Stomach (tissue), 8 donors: ENCODE measurements at regions not wholly inside any gene's neighbourhood (a gene's known extent, or its start where the extent isn't known, plus 50 kb on each side); places are given as distances from the start of the nearest gene placed in this dataset.

Experiments used
- DNase-seq, 2 donors: peaks; one replicate each; pipeline versions ENCODE4 v3.0.0 to v3.0.0-alpha.2; 2013 to 2019
- H3K27ac ChIP-seq, 5 donors: fragments of 200-600 bp in 4 of 5; sonication (generic) in 4 of 5; one replicate each; pipeline ENCODE4 v1.5.1; 2013 to 2019; ENCODE audit warnings: mild to moderate bottlenecking in 1 of 5, moderate library complexity in 1 of 5
- H3K27me3 ChIP-seq, 3 donors: fragments of 200-600 bp; sonication (generic); one replicate each; pipeline ENCODE4 v1.5.1; 2017 to 2019; ENCODE audit warnings: mixed run types in 1 of 3
- H3K36me3 ChIP-seq, 4 donors: fragments of 200-600 bp; sonication (generic); 1 replicate in 3 of 4; 2 replicates in 1 of 4; pipeline ENCODE4 v1.5.1; 2016 to 2019
- H3K4me1 ChIP-seq, 4 donors: fragments of 200-600 bp; sonication (generic); one replicate each; pipeline ENCODE4 v1.5.1; 2016 to 2019
- H3K4me3 ChIP-seq, 4 donors: fragments of 200-600 bp; sonication (generic) in 3 of 4; one replicate each; pipeline ENCODE4 v1.5.1; 2016 to 2019; ENCODE audit warnings: mild to moderate bottlenecking in 1 of 4
- H3K9me3 ChIP-seq, 4 donors: fragments of 200-600 bp; sonication (generic); one replicate each; pipeline ENCODE4 v1.5.1; 2016 to 2019
- CTCF ChIP-seq, 7 experiments: fragments of 450-650 bp in 4 of 7; fragments of 200-600 bp in 3 of 7; sonication (generic) in 3 of 7; IDR thresholded peaks; one replicate each; pipeline ENCODE4 v1.5.1; 2016 to 2019; ENCODE audit warnings: antibody characterized with exemption in 7 of 7, control low read depth in 2 of 7, mild to moderate bottlenecking in 1 of 7
- EP300 ChIP-seq: sonication (generic); formaldehyde crosslinking; IDR thresholded peaks from one replicate; pipeline ENCODE4 v1.6.1; 2017; ENCODE audit warnings: antibody characterized with exemption
- POLR2A ChIP-seq, 4 donors: fragments of 450-650 bp; IDR thresholded peaks; one replicate each; pipeline ENCODE4 v1.6.1; 2016; ENCODE audit warnings: antibody characterized with exemption in 4 of 4, control low read depth in 2 of 4, mild to moderate bottlenecking in 1 of 4, moderate library complexity in 1 of 4
- POLR2AphosphoS5 ChIP-seq, 3 donors: sonication (generic); formaldehyde crosslinking; IDR thresholded peaks; one replicate each; pipeline ENCODE4 v1.6.1; 2016; ENCODE audit warnings: antibody characterized with exemption in 3 of 3
- WGBS, 5 donors: extraction: QIAGEN DNeasy Blood & Tissue Kit in 3 of 5; methylation state at CpG; one replicate each; pipeline versions ENCODE4 v1.1.5 to v1.1.7; 2013 to 2018; 5-methylcytosine and 5-hydroxymethylcytosine counted together
- intact Hi-C: fragments of 100-400 bp; cut with DNase I; formaldehyde crosslinking; loops from one replicate; pipeline ENCODE4 v1.15.1; 2023; ENCODE audit warnings: low total_unique reads
- donor health status: healthy with polysubstance abuse.
- donor health status: Bipolar disorder and iron deficiency.
- donor health status: healthy.

GRCh38 chr16:11459722-11460121 lies 114.5 kb downstream of the RMI2 start:
- no peaks in the 10 kb centered on the region for H3K36me3 ChIP-seq
- no peak overlapping the region for H3K27ac ChIP-seq
- 72 to 80% (median 73%) methylated on average over 4 to 8 of the region's 8 CpGs for WGBS, 5 donors
- no peaks in the 10 kb centered on the region for H3K9me3 ChIP-seq
- no peak for DNase-seq
- H3K27me3 ChIP-seq, result no peaks in the 10 kb centered on the region
- intact Hi-C loops, result loop anchor here (10.0 kb wide), 1 partner anchor 65 kb away; a partner anchor contains a TSS
- no peak overlapping the region for H3K4me3 ChIP-seq
- TF ChIP-seq CTCF (IDR thresholded peaks at IDR 0.05), result no peak
- TF ChIP-seq EP300, result no peak
- no peak for TF ChIP-seq POLR2A (IDR thresholded peaks at IDR 0.05)
- TF ChIP-seq POLR2AphosphoS5 (IDR thresholded peaks at IDR 0.05), result no peak
- H3K4me1 ChIP-seq, result no peaks in the 10 kb centered on the region

DNA sequence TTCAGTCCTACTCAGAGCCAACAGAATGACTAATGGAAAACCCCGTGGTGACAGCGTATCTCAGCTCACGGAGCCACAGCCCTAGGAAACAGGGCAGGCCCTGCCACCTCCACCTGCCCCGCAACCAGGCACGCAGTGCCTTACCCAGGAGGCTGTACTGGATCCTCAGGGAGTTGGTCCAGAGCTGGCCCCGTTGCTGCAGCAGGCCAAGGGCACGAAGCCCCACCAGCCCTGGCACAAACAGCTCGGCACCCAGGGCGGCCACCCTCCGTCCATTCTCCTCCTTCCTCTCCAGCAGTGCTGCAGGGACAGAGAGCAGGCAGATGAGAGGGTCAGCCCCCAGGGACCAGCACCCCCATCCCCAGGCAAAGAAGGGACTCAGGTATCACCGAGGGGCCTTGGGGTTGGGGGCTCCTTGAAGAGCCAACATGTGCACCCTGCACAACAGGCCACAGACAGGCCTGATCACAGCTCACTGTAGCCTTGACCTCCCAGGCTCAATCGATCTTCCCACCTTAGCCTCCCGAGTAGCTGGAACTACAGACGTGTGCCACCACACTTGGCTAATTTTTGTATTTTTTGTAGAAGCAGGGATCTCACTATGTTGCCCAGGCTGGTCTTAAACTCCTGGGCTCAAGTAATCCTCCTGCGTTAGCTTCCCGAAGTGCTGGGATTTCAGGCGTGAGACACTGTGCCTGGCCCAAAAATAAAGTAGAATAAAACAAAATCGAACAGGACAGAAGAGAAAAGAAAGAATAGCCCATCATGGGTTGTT lies 115.7 kb downstream of the RMI2 start:
- Histone ChIP-seq H3K36me3 (no peaks in the 10 kb centered on the region), H3K4me1 (no peaks in the 10 kb centered on the region), H3K27ac (no peak overlapping the region), H3K27me3 (no peaks in the 10 kb centered on the region), H3K9me3 (no peaks in the 10 kb centered on the region), H3K4me3 (no peak overlapping the region)
- no peak for DNase-seq
- WGBS, 5 donors, result 85 to 90% (median 86%) methylated on average over 16 to 18 of the region's 18 CpGs
- intact Hi-C loops, result loop anchor here (10.0 kb wide), 1 partner anchor 64 kb away; a partner anchor contains a TSS
- TF ChIP-seq EP300 (no peak), POLR2AphosphoS5 (IDR thresholded peaks at IDR 0.05) (no peak), CTCF (IDR thresholded peaks at IDR 0.05) (no peak), POLR2A (IDR thresholded peaks at IDR 0.05) (no peak)

- H3K36me3 ChIP-seq, result no peaks in the 10 kb centered on the region
- TF ChIP-seq POLR2A (IDR thresholded peaks at IDR 0.05) (no peak), CTCF (IDR thresholded peaks at IDR 0.05) (no peak), POLR2AphosphoS5 (IDR thresholded peaks at IDR 0.05) (no peak), EP300 (no peak)
- H3K27ac ChIP-seq, result no peak overlapping the region
- no peak overlapping the region for H3K4me3 ChIP-seq
- no peak for DNase-seq
- H3K4me1 ChIP-seq, result no peaks in the 10 kb centered on the region
- H3K9me3 ChIP-seq, result no peaks in the 10 kb centered on the region
- intact Hi-C loops, result loop anchor here (10.0 kb wide), 1 partner anchor 63 kb away; a partner anchor contains a TSS
- 77 to 85% (median 81%) methylated on average over 6 of the region's 6 CpGs for WGBS, 5 donors
- no peaks in the 10 kb centered on the region for H3K27me3 ChIP-seq
Observed at GRCh38 chr16:11461595-11461990, 116.3 kb downstream of the RMI2 start.

- TF ChIP-seq POLR2A (IDR thresholded peaks at IDR 0.05) (no peak), CTCF (IDR thresholded peaks at IDR 0.05) (no peak), POLR2AphosphoS5 (IDR thresholded peaks at IDR 0.05) (no peak), EP300 (no peak)
- Histone ChIP-seq H3K4me3 (no peak overlapping the region), H3K4me1 (no peaks in the 10 kb centered on the region), H3K9me3 (no peaks in the 10 kb centered on the region), H3K36me3 (no peaks in the 10 kb centered on the region), H3K27me3 (no peaks in the 10 kb centered on the region), H3K27ac (no peak overlapping the region)
- DNase-seq, result no peak
- intact Hi-C loops, result loop anchor here (10.0 kb wide), 1 partner anchor 63 kb away; a partner anchor contains a TSS
- WGBS, 5 donors, result 85 to 92% (median 89%) methylated on average over 14 to 15 of the region's 15 CpGs
Observed at GRCh38 chr16:11462036-11462435, 116.8 kb downstream of the RMI2 start.
